Upper lobe of right lung (tissue), 1 donor: ENCODE measurements at regions not wholly inside any gene's neighbourhood (a gene's known extent, or its start where the extent isn't known, plus 50 kb on each side); places are given as distances from the start of the nearest gene placed in this dataset.

Source experiments
- ATAC-seq: fragments of 200-7000 bp; cut with Tn5 transposase; one replicate; pipeline ENCODE4 v1.9.1; 2020; ENCODE audit warnings: mild to moderate bottlenecking, moderate library complexity
- DNase-seq: peaks from one replicate; pipeline ENCODE4 v3.0.0-alpha.2; 2020
- H3K27ac ChIP-seq: fragments of 200-600 bp; one replicate; pipeline ENCODE4 v1.8.0; 2022
- H3K27me3 ChIP-seq: fragments of 200-600 bp; one replicate; pipeline ENCODE4 v1.8.0; 2022; ENCODE audit warnings: mild to moderate bottlenecking
- H3K36me3 ChIP-seq: fragments of 200-600 bp; one replicate; pipeline ENCODE4 v1.8.0; 2022
- H3K4me1 ChIP-seq: fragments of 200-600 bp; one replicate; pipeline ENCODE4 v1.8.0; 2022
- H3K4me3 ChIP-seq: fragments of 200-600 bp; one replicate; pipeline ENCODE4 v1.8.0; 2022; ENCODE audit warnings: mild to moderate bottlenecking
- H3K9me3 ChIP-seq: fragments of 200-600 bp; one replicate; pipeline ENCODE4 v1.8.0; 2022
- CTCF ChIP-seq: fragments of 200-600 bp; IDR thresholded peaks from one replicate; pipeline ENCODE4 v1.8.0; 2022; ENCODE audit warnings: antibody characterized with exemption
- intact Hi-C: fragments of 100-400 bp; cut with DNase I; formaldehyde crosslinking; loops from one replicate; pipeline ENCODE4 v1.11.0; 2022
- donor health status: DM: no; HTN: yes; CAD: no; lungs with severe emphysema.

GRCh38 chr5:116382032-116382873 is 192.4 kb downstream of the SEMA6A start:
- Histone ChIP-seq H3K4me1 (no peaks in the 10 kb centered on the region), H3K4me3 (no peak overlapping the region), H3K9me3 (no peaks in the 10 kb centered on the region), H3K27ac (peak overlapping the region; percentile 11), H3K27me3 (no peaks in the 10 kb centered on the region), H3K36me3 (no peaks in the 10 kb centered on the region)
- intact Hi-C loops, result no loop called here
- TF ChIP-seq CTCF, result no peak
- ATAC-seq, result no peak
- no peak for DNase-seq

GRCh38 chr5:116381201-116381600 is 193.4 kb downstream of the SEMA6A start:
- no peak for DNase-seq
- no peak for TF ChIP-seq CTCF
- Histone ChIP-seq H3K4me1 (no peaks in the 10 kb centered on the region), H3K27ac (no peak overlapping the region), H3K9me3 (no peaks in the 10 kb centered on the region), H3K27me3 (no peaks in the 10 kb centered on the region), H3K36me3 (no peaks in the 10 kb centered on the region), H3K4me3 (no peak overlapping the region)
- intact Hi-C loops, result no loop called here
- no peak for ATAC-seq

- DNase-seq (no peak), ATAC-seq (no peak)
- intact Hi-C loops, result no loop called here
- Histone ChIP-seq H3K4me3 (no peak overlapping the region), H3K36me3 (no peaks in the 10 kb centered on the region), H3K27me3 (no peaks in the 10 kb centered on the region), H3K4me1 (no peaks in the 10 kb centered on the region), H3K27ac (no peak overlapping the region), H3K9me3 (no peaks in the 10 kb centered on the region)
- TF ChIP-seq CTCF, result no peak
Observed at GRCh38 chr5:116380621-116381020, 194.0 kb downstream of the SEMA6A start.

GRCh38 chr5:116379306-116379705 is 195.3 kb downstream of the SEMA6A start:
- Histone ChIP-seq H3K27ac (no peak overlapping the region), H3K4me1 (no peaks in the 10 kb centered on the region), H3K36me3 (no peaks in the 10 kb centered on the region), H3K4me3 (no peak overlapping the region), H3K27me3 (no peaks in the 10 kb centered on the region), H3K9me3 (no peaks in the 10 kb centered on the region)
- intact Hi-C loops, result no loop called here
- ATAC-seq (no peak), DNase-seq (no peak)
- no peak for TF ChIP-seq CTCF

GRCh38 chr5:116378777-116379121 is 195.9 kb downstream of the SEMA6A start:
- no peak overlapping the region for H3K4me3 ChIP-seq
- H3K36me3 ChIP-seq, result no peaks in the 10 kb centered on the region
- no peak overlapping the region for H3K27ac ChIP-seq
- no peaks in the 10 kb centered on the region for H3K4me1 ChIP-seq
- no peaks in the 10 kb centered on the region for H3K9me3 ChIP-seq
- DNase-seq, result no peak
- no peak for TF ChIP-seq CTCF
- intact Hi-C loops, result no loop called here
- ATAC-seq, result no peak
- H3K27me3 ChIP-seq, result no peaks in the 10 kb centered on the region
